MV-4-11 (cell line): ENCODE measurements at regions not wholly inside any gene's neighbourhood (a gene's known extent, or its start where the extent isn't known, plus 50 kb on each side); places are given as distances from the start of the nearest gene placed in this dataset.

ENCODE experiments used
- DNase-seq: peaks from one replicate; lab custom pipeline; 2025; lab: John Stamatoyannopoulos, UW

GRCh38 chr20:22504829-22505377 lies 79.5 kb downstream of the FOXA2 start:
- DNase-seq = no peak

GRCh38 chr20:22503577-22503976 lies 80.8 kb downstream of the FOXA2 start:
- DNase-seq = no peak

- no peak for DNase-seq
Observed at GRCh38 chr20:22502731-22503191, 81.6 kb downstream of the FOXA2 start.

- no peak for DNase-seq
Observed at GRCh38 chr20:22501566-22502344, 82.6 kb downstream of the FOXA2 start.

GRCh38 chr20:22501034-22501433 lies 83.3 kb downstream of the FOXA2 start:
- no peak for DNase-seq

GRCh38 chr20:22499515-22500166 lies 84.7 kb downstream of the FOXA2 start:
- no peak for DNase-seq

- no peak for DNase-seq
Observed at GRCh38 chr20:22496817-22497216, 87.6 kb downstream of the FOXA2 start.

GRCh38 chr20:22495789-22496188 lies 88.6 kb downstream of the FOXA2 start:
- DNase-seq = no peak

GRCh38 chr20:22495172-22495571 lies 89.2 kb downstream of the FOXA2 start:
- DNase-seq = no peak

- no peak for DNase-seq
Observed at GRCh38 chr20:22492497-22492896, 91.9 kb downstream of the FOXA2 start.

- DNase-seq = no peak
Observed at GRCh38 chr20:22491194-22491505, 93.2 kb downstream of the FOXA2 start.

- no peak for DNase-seq
Observed at GRCh38 chr20:22490287-22491193, 93.8 kb downstream of the FOXA2 start.

- no peak for DNase-seq
Observed at GRCh38 chr20:22489626-22490286, 94.6 kb downstream of the FOXA2 start.

- no peak for DNase-seq
Observed at GRCh38 chr20:22480336-22480735, 104.0 kb downstream of the FOXA2 start.

GRCh38 chr20:22475662-22476061 lies 108.7 kb downstream of the FOXA2 start:
- DNase-seq = no peak

GRCh38 chr20:22474224-22474623 lies 110.1 kb downstream of the FOXA2 start:
- no peak for DNase-seq

GRCh38 chr20:22473293-22473692 lies 111.1 kb downstream of the FOXA2 start:
- no peak for DNase-seq

- no peak for DNase-seq
Observed at GRCh38 chr20:22472447-22473100, 111.8 kb downstream of the FOXA2 start.

GRCh38 chr20:22471156-22471836 lies 113.1 kb downstream of the FOXA2 start:
- DNase-seq = no peak

GRCh38 chr20:22470620-22471026 lies 113.7 kb downstream of the FOXA2 start:
- DNase-seq = no peak
